ENCODE measurements at regions not wholly inside any gene's neighbourhood (a gene's known extent, or its start where the extent isn't known, plus 50 kb on each side); places are given as distances from the start of the nearest gene placed in this dataset.

DNA sequence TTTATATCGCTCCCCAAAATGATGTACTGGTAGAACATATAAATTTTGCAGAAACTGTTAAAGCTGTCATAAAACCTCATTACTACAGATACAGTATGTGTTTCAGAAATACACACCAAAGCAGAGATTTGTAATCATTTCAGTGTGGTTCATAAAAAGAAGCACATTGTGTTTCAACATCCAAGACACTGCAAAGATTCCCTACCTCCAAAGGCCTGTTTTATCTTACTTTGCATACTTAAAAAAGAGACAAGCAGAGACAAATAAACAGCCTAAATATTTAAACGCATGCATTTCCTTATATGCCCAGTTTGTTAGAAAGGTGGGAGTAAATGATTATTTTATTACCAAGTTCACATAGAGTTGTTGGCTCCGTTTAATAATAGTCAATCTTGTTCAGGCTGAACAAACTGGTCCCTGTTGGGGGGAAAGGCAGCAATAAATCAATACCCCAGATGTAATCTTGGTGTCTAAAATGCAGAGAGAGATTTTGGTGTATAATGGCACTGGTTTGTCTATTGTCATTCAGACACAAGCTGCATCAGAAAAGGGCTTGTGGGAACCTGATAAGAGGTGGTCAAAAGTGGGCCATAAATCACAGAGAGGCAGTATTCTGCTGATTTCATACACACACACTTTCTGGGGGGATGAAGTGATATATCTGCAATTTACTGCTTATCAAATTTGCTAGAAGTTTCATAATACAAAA is 321.4 kb upstream of the ETAA1 start:
- no peak for DNase-seq (ENCODE audit: low spot score)
- H3K27ac Mint-ChIP-seq (ENCODE audit: unreplicated experiment) = no peak overlapping the region
- H3K4me3 Mint-ChIP-seq (ENCODE audit: unreplicated experiment) = no peak overlapping the region
- peaks cover 19% of the 10 kb centered on the region for H3K27me3 Mint-ChIP-seq (ENCODE audit: low read depth)
- TF ChIP-seq, protein P1, sequence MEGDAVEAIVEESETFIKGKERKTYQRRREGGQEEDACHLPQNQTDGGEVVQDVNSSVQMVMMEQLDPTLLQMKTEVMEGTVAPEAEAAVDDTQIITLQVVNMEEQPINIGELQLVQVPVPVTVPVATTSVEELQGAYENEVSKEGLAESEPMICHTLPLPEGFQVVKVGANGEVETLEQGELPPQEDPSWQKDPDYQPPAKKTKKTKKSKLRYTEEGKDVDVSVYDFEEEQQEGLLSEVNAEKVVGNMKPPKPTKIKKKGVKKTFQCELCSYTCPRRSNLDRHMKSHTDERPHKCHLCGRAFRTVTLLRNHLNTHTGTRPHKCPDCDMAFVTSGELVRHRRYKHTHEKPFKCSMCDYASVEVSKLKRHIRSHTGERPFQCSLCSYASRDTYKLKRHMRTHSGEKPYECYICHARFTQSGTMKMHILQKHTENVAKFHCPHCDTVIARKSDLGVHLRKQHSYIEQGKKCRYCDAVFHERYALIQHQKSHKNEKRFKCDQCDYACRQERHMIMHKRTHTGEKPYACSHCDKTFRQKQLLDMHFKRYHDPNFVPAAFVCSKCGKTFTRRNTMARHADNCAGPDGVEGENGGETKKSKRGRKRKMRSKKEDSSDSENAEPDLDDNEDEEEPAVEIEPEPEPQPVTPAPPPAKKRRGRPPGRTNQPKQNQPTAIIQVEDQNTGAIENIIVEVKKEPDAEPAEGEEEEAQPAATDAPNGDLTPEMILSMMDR (IDR thresholded peaks at IDR 0.05) = no peak
- peaks cover 3% of the 10 kb centered on the region for H3K36me3 Mint-ChIP-seq (ENCODE audit: low read depth)
- H3K4me1 Mint-ChIP-seq (ENCODE audit: low read depth) = no peaks in the 10 kb centered on the region
- peaks cover 5% of the 10 kb centered on the region for H3K9me3 Mint-ChIP-seq (ENCODE audit: low read depth)

DNA sequence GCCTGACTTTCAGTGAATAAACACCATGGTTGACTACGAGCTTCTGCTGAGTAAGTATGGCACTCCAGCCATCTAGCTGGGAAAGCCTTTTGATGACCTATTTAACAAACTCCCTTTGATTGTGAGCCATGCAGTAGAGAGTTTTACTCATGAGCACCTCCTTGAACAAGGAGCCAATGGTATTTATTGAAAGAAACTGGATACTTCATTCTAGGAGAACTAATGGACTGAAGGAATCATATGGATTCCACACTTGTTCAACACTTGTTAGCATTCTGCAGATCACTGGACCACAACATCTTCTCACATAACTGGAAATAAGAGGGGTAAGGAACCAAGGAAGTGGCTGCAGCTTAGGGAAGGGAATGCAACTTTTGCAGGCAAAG is 320.9 kb upstream of the ETAA1 start:
- no peak for DNase-seq (ENCODE audit: low spot score)
- TF ChIP-seq, protein P1 (IDR thresholded peaks at IDR 0.05) = no peak
- Mint-ChIP-seq H3K4me3 (ENCODE audit: unreplicated experiment) (no peak overlapping the region), H3K9me3 (ENCODE audit: low read depth) (peaks cover 9% of the 10 kb centered on the region), H3K27ac (ENCODE audit: unreplicated experiment) (no peak overlapping the region), H3K4me1 (ENCODE audit: low read depth) (no peaks in the 10 kb centered on the region), H3K36me3 (ENCODE audit: low read depth) (peaks cover 3% of the 10 kb centered on the region), H3K27me3 (ENCODE audit: low read depth) (peaks cover 23% of the 10 kb centered on the region)

DNA sequence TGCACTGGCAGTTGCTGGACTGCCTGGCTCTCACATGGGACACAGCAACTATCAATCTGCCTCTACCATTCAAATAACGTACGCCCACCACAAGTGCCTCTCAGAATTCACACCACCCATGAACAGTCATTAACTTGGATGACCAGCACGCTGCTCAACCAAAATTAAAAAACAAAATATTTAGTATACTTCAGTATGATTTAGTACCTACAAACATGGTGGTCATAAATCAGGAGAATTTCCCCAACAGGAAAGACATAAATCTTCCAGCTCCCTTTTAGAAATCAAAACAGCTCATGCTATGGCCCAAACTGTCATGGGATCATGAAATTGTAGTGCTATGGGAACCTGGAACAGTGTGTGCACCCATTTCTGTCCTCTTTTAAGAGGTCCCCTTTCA is 317.4 kb upstream of the ETAA1 start:
- TF ChIP-seq, protein P1 (IDR thresholded peaks at IDR 0.05) = no peak
- no peak overlapping the region for H3K27ac Mint-ChIP-seq (ENCODE audit: unreplicated experiment)
- H3K4me1 Mint-ChIP-seq (ENCODE audit: low read depth) = no peaks in the 10 kb centered on the region
- DNase-seq (ENCODE audit: low spot score) = no peak
- no peaks in the 10 kb centered on the region for H3K36me3 Mint-ChIP-seq (ENCODE audit: low read depth)
- H3K9me3 Mint-ChIP-seq (ENCODE audit: low read depth) = peaks cover 7% of the 10 kb centered on the region
- H3K4me3 Mint-ChIP-seq (ENCODE audit: unreplicated experiment) = no peak overlapping the region
- peaks cover 18% of the 10 kb centered on the region for H3K27me3 Mint-ChIP-seq (ENCODE audit: low read depth)

DNA sequence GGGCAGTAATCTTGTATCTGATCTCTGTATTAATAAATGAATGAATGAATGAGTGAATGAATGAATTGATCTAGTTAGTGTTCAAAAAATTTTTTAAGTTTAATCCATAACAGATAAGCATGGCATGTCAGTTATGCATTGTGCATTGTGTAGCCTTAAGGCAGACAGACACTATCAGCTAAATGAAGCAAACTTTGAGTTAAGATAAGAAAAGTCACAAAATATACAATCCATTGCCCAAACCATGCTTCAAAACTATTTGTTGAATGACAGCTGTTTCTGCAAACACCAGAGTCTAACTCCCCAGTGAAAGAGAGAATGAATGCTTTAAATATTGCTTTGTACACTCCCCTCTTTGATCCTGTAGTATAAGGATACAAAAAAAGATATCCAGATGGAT is 314.3 kb upstream of the ETAA1 start:
- H3K4me3 Mint-ChIP-seq (ENCODE audit: unreplicated experiment) = no peak overlapping the region
- H3K27me3 Mint-ChIP-seq (ENCODE audit: low read depth) = peaks cover 21% of the 10 kb centered on the region
- H3K27ac Mint-ChIP-seq (ENCODE audit: unreplicated experiment) = no peak overlapping the region
- no peaks in the 10 kb centered on the region for H3K4me1 Mint-ChIP-seq (ENCODE audit: low read depth)
- H3K36me3 Mint-ChIP-seq (ENCODE audit: low read depth) = no peaks in the 10 kb centered on the region
- no peak for DNase-seq (ENCODE audit: low spot score)
- H3K9me3 Mint-ChIP-seq (ENCODE audit: low read depth) = peaks cover 7% of the 10 kb centered on the region
- TF ChIP-seq, protein P1 (IDR thresholded peaks at IDR 0.05) = no peak

DNA sequence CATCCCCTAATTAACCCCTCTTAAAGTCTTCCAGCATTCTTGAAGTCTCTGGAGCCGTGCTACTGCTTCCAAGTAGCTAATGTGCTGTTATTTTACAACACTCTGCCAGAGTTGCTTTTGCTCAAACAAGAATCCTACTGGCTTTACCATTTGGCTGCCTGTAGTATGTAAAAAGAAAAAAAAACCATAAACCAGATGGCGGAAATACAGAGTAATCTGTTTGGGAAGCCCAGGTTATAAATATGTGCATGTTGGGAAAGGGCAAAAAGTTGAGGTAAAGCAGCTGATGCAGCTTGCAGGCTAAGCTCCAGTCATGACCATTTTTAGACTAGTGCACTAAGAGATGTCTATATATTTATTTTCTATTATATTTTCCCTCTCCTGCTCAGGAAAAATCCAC is 313.2 kb upstream of the ETAA1 start:
- Mint-ChIP-seq H3K4me1 (ENCODE audit: low read depth) (no peaks in the 10 kb centered on the region), H3K27me3 (ENCODE audit: low read depth) (peaks cover 26% of the 10 kb centered on the region), H3K36me3 (ENCODE audit: low read depth) (no peaks in the 10 kb centered on the region), H3K4me3 (ENCODE audit: unreplicated experiment) (no peak overlapping the region), H3K27ac (ENCODE audit: unreplicated experiment) (no peak overlapping the region), H3K9me3 (ENCODE audit: low read depth) (peaks cover 7% of the 10 kb centered on the region)
- DNase-seq (ENCODE audit: low spot score) = no peak
- TF ChIP-seq, protein P1 (IDR thresholded peaks at IDR 0.05) = no peak

All from chondrocyte (in vitro differentiated cells).